Thoracic aorta (tissue), 2 donors: ENCODE measurements at regions not wholly inside any gene's neighbourhood (a gene's known extent, or its start where the extent isn't known, plus 50 kb on each side); places are given as distances from the start of the nearest gene placed in this dataset.

ENCODE experiments used
- ATAC-seq: fragments of 150-250 bp; one replicate; pipeline ENCODE4 v1.8.0; 2017; ENCODE audit warnings: low read depth; ENCODE audit not compliant: insufficient number of reproducible peaks, low FRiP score
- DNase-seq: peaks from one replicate; pipeline ENCODE4 v3.0.0-alpha.2; 2020; ENCODE audit warnings: low spot score
- H3K27ac ChIP-seq, 2 donors: fragments of 200-600 bp; sonication (generic); 1 replicate in 1 of 2; 2 replicates in 1 of 2; pipeline ENCODE4 v1.5.1; 2016; ENCODE audit warnings: mild to moderate bottlenecking in 2 of 2, moderate library complexity in 2 of 2
- H3K27me3 ChIP-seq: fragments of 200-600 bp; sonication (generic); replicated peaks from 2 replicates; pipeline ENCODE4 v1.6.0; 2016; ENCODE audit warnings: mild to moderate bottlenecking; ENCODE audit not compliant: insufficient read depth
- H3K36me3 ChIP-seq: fragments of 200-600 bp; sonication (generic); one replicate; pipeline ENCODE4 v1.5.1; 2016
- H3K4me1 ChIP-seq, 2 donors: fragments of 200-600 bp; sonication (generic); 1 replicate in 1 of 2; 2 replicates in 1 of 2; pipeline versions ENCODE4 v1.5.1 to v1.6.0; 2016; ENCODE audit warnings: low read depth in 2 of 2, mild to moderate bottlenecking in 1 of 2; ENCODE audit not compliant: control insufficient read depth in 1 of 2
- H3K4me3 ChIP-seq: fragments of 200-600 bp; sonication (generic); 2 replicates; pipeline ENCODE4 v1.5.1; 2016; ENCODE audit warnings: mild to moderate bottlenecking
- H3K9me3 ChIP-seq: fragments of 200-600 bp; sonication (generic); 2 replicates; pipeline ENCODE4 v1.5.1; 2016
- CTCF ChIP-seq: fragments of 200-600 bp; sonication (generic); IDR thresholded peaks from one replicate; pipeline ENCODE4 v1.5.1; 2019; ENCODE audit warnings: antibody characterized with exemption

GRCh38 chr3:87575550-87575949 is 299.2 kb upstream of the POU1F1 start:
- no peaks in the 10 kb centered on the region for H3K27me3 ChIP-seq
- DNase-seq (no peak), ATAC-seq (no peak)
- TF ChIP-seq CTCF, result no peak
- no peak overlapping the region for H3K27ac ChIP-seq
- H3K36me3 ChIP-seq, result no peaks in the 10 kb centered on the region
- H3K9me3 ChIP-seq, result no peaks in the 10 kb centered on the region
- no peaks in the 10 kb centered on the region for H3K4me1 ChIP-seq
- no peak overlapping the region for H3K4me3 ChIP-seq

DNA sequence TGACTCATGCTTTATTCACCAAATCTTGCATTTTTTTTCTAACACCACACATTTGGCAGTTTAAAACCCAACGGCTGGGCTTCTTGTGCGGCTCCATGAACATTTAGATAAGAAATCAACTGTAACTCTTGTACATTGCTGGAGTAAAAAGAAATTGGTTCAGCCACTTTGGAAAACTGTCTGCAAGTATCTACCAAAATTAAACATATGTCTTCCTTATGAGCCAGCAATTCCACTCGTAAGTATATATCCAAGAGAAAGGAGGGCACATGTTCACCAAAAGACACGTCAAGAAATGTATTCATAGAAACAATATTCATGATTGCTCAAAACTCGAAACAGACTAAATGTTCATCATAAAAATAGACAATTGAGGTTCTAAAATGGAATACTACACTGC is 291.9 kb upstream of the POU1F1 start:
- TF ChIP-seq CTCF, result no peak
- Histone ChIP-seq H3K4me3 (no peak overlapping the region), H3K4me1 (no peaks in the 10 kb centered on the region), H3K9me3 (no peaks in the 10 kb centered on the region), H3K36me3 (no peaks in the 10 kb centered on the region), H3K27me3 (no peaks in the 10 kb centered on the region), H3K27ac (no peak overlapping the region)
- DNase-seq, result no peak
- no peak for ATAC-seq

- no peaks in the 10 kb centered on the region for H3K27me3 ChIP-seq
- TF ChIP-seq CTCF, result no peak
- H3K27ac ChIP-seq, result no peak overlapping the region
- ATAC-seq, result no peak
- H3K9me3 ChIP-seq, result no peaks in the 10 kb centered on the region
- H3K4me3 ChIP-seq, result no peak overlapping the region
- H3K36me3 ChIP-seq, result no peaks in the 10 kb centered on the region
- H3K4me1 ChIP-seq, result no peaks in the 10 kb centered on the region
- no peak for DNase-seq
Observed at GRCh38 chr3:87564438-87564837, 288.1 kb upstream of the POU1F1 start.

- Histone ChIP-seq H3K4me3 (no peak overlapping the region), H3K36me3 (no peaks in the 10 kb centered on the region), H3K27me3 (no peaks in the 10 kb centered on the region), H3K9me3 (no peaks in the 10 kb centered on the region), H3K27ac (no peak overlapping the region), H3K4me1 (no peaks in the 10 kb centered on the region)
- TF ChIP-seq CTCF, result no peak
- ATAC-seq, result no peak
- no peak for DNase-seq
Observed at GRCh38 chr3:87563712-87564111, 287.3 kb upstream of the POU1F1 start.

DNA sequence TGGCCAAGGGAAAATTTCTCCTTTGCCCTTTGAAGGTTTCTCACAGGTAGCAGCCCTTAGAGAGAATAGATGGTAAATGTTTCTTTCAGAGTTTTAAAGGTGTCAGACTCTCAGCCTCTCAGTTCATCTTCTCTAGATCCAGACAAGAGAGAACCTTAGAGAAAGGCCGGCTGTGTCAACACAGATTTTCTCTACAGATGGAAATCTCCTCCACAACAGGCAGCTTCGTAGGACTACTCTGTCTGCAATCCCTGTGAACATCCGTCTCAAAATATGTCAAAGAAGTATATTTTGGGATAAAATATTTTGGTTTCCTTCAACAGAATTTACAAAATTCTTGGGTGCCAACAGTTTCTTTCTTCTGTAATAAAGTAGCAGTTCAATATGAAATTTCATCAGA is 282.1 kb upstream of the POU1F1 start:
- no peak overlapping the region for H3K27ac ChIP-seq
- DNase-seq (no peak), ATAC-seq (no peak)
- H3K27me3 ChIP-seq, result no peaks in the 10 kb centered on the region
- no peaks in the 10 kb centered on the region for H3K9me3 ChIP-seq
- TF ChIP-seq CTCF, result no peak
- no peak overlapping the region for H3K4me3 ChIP-seq
- no peaks in the 10 kb centered on the region for H3K4me1 ChIP-seq
- H3K36me3 ChIP-seq, result no peaks in the 10 kb centered on the region
